ENCODE measurements at regions not wholly inside any gene's neighbourhood (a gene's known extent, or its start where the extent isn't known, plus 50 kb on each side); places are given as distances from the start of the nearest gene placed in this dataset.

- TF ChIP-seq CTCF (IDR thresholded peaks at IDR 0.05) (no peak), POLR2A (IDR thresholded peaks at IDR 0.05) (no peak), POLR2AphosphoS5 (IDR thresholded peaks at IDR 0.05) (no peak)
Observed at GRCh38 chr15:27693280-27693679, 405.8 kb downstream of the OCA2 start.

All from prostate gland (tissue), 2 donors.